CD4-positive, CD25-positive, alpha-beta regulatory T cell (primary cell): ENCODE measurements at regions not wholly inside any gene's neighbourhood (a gene's known extent, or its start where the extent isn't known, plus 50 kb on each side); places are given as distances from the start of the nearest gene placed in this dataset.

Experiments used
- ATAC-seq, 2 donors: fragments of 150-1000 bp; cut with Tn5 transposase; one replicate each; pipeline ENCODE4 v1.10.0; 2021; ENCODE audit warnings: low read depth in 2 of 2, moderate number of reproducible peaks in 2 of 2, moderate library complexity in 1 of 2
- DNase-seq, 3 donors: peaks; one replicate each; pipeline versions ENCODE4 v3.0.0 to v3.0.0-alpha.2; 2012 to 2022; ENCODE audit warnings: mixed read lengths in 1 of 3
- H3K27ac ChIP-seq: one replicate; pipeline ENCODE4 v1.7.0; 2013; ENCODE audit warnings: mild to moderate bottlenecking, low read length; ENCODE audit not compliant: insufficient read depth, poor library complexity, severe bottlenecking
- H3K27me3 ChIP-seq: one replicate; pipeline ENCODE4 v1.7.0; 2013; ENCODE audit warnings: low read length; ENCODE audit not compliant: control insufficient read depth, insufficient read depth
- H3K36me3 ChIP-seq: one replicate; pipeline ENCODE4 v1.7.0; 2013; ENCODE audit warnings: mild to moderate bottlenecking, low read length, moderate library complexity; ENCODE audit not compliant: control insufficient read depth, insufficient read depth
- H3K4me1 ChIP-seq: 2 replicates; pipeline ENCODE4 v1.7.0; 2013; ENCODE audit warnings: mild to moderate bottlenecking, low read length; ENCODE audit not compliant: insufficient read depth, control insufficient read depth, poor library complexity, severe bottlenecking
- H3K4me3 ChIP-seq: one replicate; pipeline ENCODE4 v1.7.0; 2013; ENCODE audit warnings: low read depth, mild to moderate bottlenecking, low read length, moderate library complexity
- H3K9me3 ChIP-seq, 2 experiments: 1 replicate in 1 of 2; 2 replicates in 1 of 2; pipeline ENCODE4 v1.7.0; 2013; ENCODE audit warnings: low read length in 2 of 2, mild to moderate bottlenecking in 1 of 2, moderate library complexity in 1 of 2; ENCODE audit not compliant: control insufficient read depth in 2 of 2
- H3K27ac Mint-ChIP-seq, 3 donors: one replicate each; pipeline ENCODE4 v1.8.0; 2020 to 2022; ENCODE audit warnings: mild to moderate bottlenecking in 3 of 3, mixed read lengths in 3 of 3, moderate library complexity in 2 of 3
- H3K27me3 Mint-ChIP-seq: one replicate; pipeline ENCODE4 v1.8.0; 2022; ENCODE audit warnings: mild to moderate bottlenecking, mixed read lengths
- H3K36me3 Mint-ChIP-seq: one replicate; pipeline ENCODE4 v1.8.0; 2020; ENCODE audit warnings: mixed read lengths
- H3K4me1 Mint-ChIP-seq, 4 donors: one replicate each; pipeline ENCODE4 v1.8.0; 2020 to 2022; ENCODE audit warnings: mixed read lengths in 4 of 4, mild to moderate bottlenecking in 1 of 4
- H3K4me3 Mint-ChIP-seq, 4 donors: one replicate each; pipeline ENCODE4 v1.8.0; 2020 to 2022; ENCODE audit warnings: mild to moderate bottlenecking in 4 of 4, mixed read lengths in 4 of 4, moderate library complexity in 3 of 4
- H3K9me3 Mint-ChIP-seq, 7 donors: one replicate each; pipeline ENCODE4 v1.8.0; 2020 to 2022; ENCODE audit warnings: mixed read lengths in 7 of 7, mild to moderate bottlenecking in 3 of 7, moderate library complexity in 2 of 7

GRCh38 chr1:239722035-239722434, 335.7 kb downstream of the CHRM3 start:
- peak overlapping the region; percentile 82 for H3K27ac ChIP-seq
- peak overlapping the region in 1 of 4 donors; percentile 68 for H3K4me3 Mint-ChIP-seq

GRCh38 chr1:239723776-239724367, 337.5 kb downstream of the CHRM3 start:
- no peaks in the 10 kb centered on the region for H3K27me3 Mint-ChIP-seq
- peak overlapping the region in 2 of 4 donors; percentile 7 to 38 for H3K4me3 Mint-ChIP-seq
- peaks cover 8% of the 10 kb centered on the region for H3K36me3 Mint-ChIP-seq
- peak overlapping the region; percentile 5 for H3K4me3 ChIP-seq
- peak overlapping the region in 2 of 3 donors; percentile 43 to 88 for H3K27ac Mint-ChIP-seq
- H3K4me1 ChIP-seq: peaks cover 19% of the 10 kb centered on the region
- H3K27me3 ChIP-seq: no peaks in the 10 kb centered on the region
- ATAC-seq (no peak), DNase-seq (no peak)
- no peak overlapping the region for H3K27ac ChIP-seq
- no peaks in the 10 kb centered on the region for H3K9me3 ChIP-seq
- H3K4me1 Mint-ChIP-seq: peaks cover 18 to 65% (median 30%) of the 10 kb centered on the region in 4 donors
- H3K36me3 ChIP-seq: no peaks in the 10 kb centered on the region
- H3K9me3 Mint-ChIP-seq: peaks cover 0 to 7% (median 0%) of the 10 kb centered on the region in 7 donors

More at GRCh38 chr1:239722035-239722434, 335.7 kb downstream of the CHRM3 start:
- H3K27me3 Mint-ChIP-seq: no peaks in the 10 kb centered on the region
- no peaks in the 10 kb centered on the region for H3K36me3 Mint-ChIP-seq
- peak overlapping the region; percentile 95 for H3K4me3 ChIP-seq
- no peaks in the 10 kb centered on the region for H3K36me3 ChIP-seq
- no peaks in the 10 kb centered on the region for H3K27me3 ChIP-seq
- ATAC-seq: no peak
- H3K4me1 ChIP-seq: peaks cover 38% of the 10 kb centered on the region
- no peaks in the 10 kb centered on the region for H3K9me3 ChIP-seq
- H3K4me1 Mint-ChIP-seq: peaks cover 18 to 55% (median 36%) of the 10 kb centered on the region in 4 donors
- peak overlapping the region in 2 of 3 donors; percentile 35 to 89 for H3K27ac Mint-ChIP-seq
- H3K9me3 Mint-ChIP-seq: no peaks in the 10 kb centered on the region
- DNase-seq: peak in 1 of 3 donors; percentile 18

GRCh38 chr1:239725371-239725770, 339.0 kb downstream of the CHRM3 start:
- Histone ChIP-seq H3K27ac (no peak overlapping the region), H3K4me1 (peaks cover 16% of the 10 kb centered on the region), H3K4me3 (no peak overlapping the region), H3K9me3 (no peaks in the 10 kb centered on the region), H3K27me3 (no peaks in the 10 kb centered on the region), H3K36me3 (no peaks in the 10 kb centered on the region)
- H3K27ac Mint-ChIP-seq: no peak overlapping the region
- DNase-seq: no peak
- peaks cover 0 to 7% (median 0%) of the 10 kb centered on the region in 7 donors for H3K9me3 Mint-ChIP-seq
- peaks cover 8% of the 10 kb centered on the region for H3K36me3 Mint-ChIP-seq
- ATAC-seq: no peak
- H3K4me3 Mint-ChIP-seq: no peak overlapping the region
- peaks cover 15 to 62% (median 28%) of the 10 kb centered on the region in 4 donors for H3K4me1 Mint-ChIP-seq
- no peaks in the 10 kb centered on the region for H3K27me3 Mint-ChIP-seq

GRCh38 chr1:239725933-239726332, 339.6 kb downstream of the CHRM3 start:
- Mint-ChIP-seq H3K9me3 (peaks cover 0 to 7% (median 0%) of the 10 kb centered on the region in 7 donors), H3K27me3 (no peaks in the 10 kb centered on the region), H3K4me1 (peaks cover 15 to 59% (median 26%) of the 10 kb centered on the region in 4 donors), H3K4me3 (no peak overlapping the region), H3K36me3 (peaks cover 8% of the 10 kb centered on the region), H3K27ac (no peak overlapping the region)
- DNase-seq (no peak), ATAC-seq (no peak)
- Histone ChIP-seq H3K4me3 (no peak overlapping the region), H3K27me3 (no peaks in the 10 kb centered on the region), H3K36me3 (no peaks in the 10 kb centered on the region), H3K27ac (no peak overlapping the region), H3K9me3 (no peaks in the 10 kb centered on the region), H3K4me1 (peaks cover 16% of the 10 kb centered on the region)

- Mint-ChIP-seq H3K27ac (no peak overlapping the region), H3K4me1 (peaks cover 6 to 27% (median 8%) of the 10 kb centered on the region in 4 donors), H3K27me3 (no peaks in the 10 kb centered on the region), H3K36me3 (peaks cover 8% of the 10 kb centered on the region), H3K4me3 (no peak overlapping the region), H3K9me3 (peaks cover 0 to 7% (median 0%) of the 10 kb centered on the region in 7 donors)
- H3K36me3 ChIP-seq: no peaks in the 10 kb centered on the region
- H3K27me3 ChIP-seq: no peaks in the 10 kb centered on the region
- ATAC-seq (no peak), DNase-seq (no peak)
- no peak overlapping the region for H3K27ac ChIP-seq
- H3K9me3 ChIP-seq: no peaks in the 10 kb centered on the region
- no peaks in the 10 kb centered on the region for H3K4me1 ChIP-seq
- no peak overlapping the region for H3K4me3 ChIP-seq
Measured at GRCh38 chr1:239730378-239730777, 344.0 kb downstream of the CHRM3 start.

- Histone ChIP-seq H3K4me3 (no peak overlapping the region), H3K4me1 (no peaks in the 10 kb centered on the region), H3K9me3 (no peaks in the 10 kb centered on the region), H3K27me3 (no peaks in the 10 kb centered on the region), H3K36me3 (no peaks in the 10 kb centered on the region), H3K27ac (no peak overlapping the region)
- no peak for DNase-seq
- Mint-ChIP-seq H3K36me3 (peaks cover 8% of the 10 kb centered on the region), H3K27ac (no peak overlapping the region), H3K4me1 (peaks cover 6 to 23% (median 7%) of the 10 kb centered on the region in 4 donors), H3K9me3 (peaks cover 0 to 7% (median 0%) of the 10 kb centered on the region in 7 donors), H3K4me3 (no peak overlapping the region), H3K27me3 (no peaks in the 10 kb centered on the region)
- no peak for ATAC-seq
Measured at GRCh38 chr1:239731082-239731748, 344.8 kb downstream of the CHRM3 start.

- H3K27me3 ChIP-seq: no peaks in the 10 kb centered on the region
- peaks cover 6 to 18% (median 8%) of the 10 kb centered on the region in 4 donors for H3K4me1 Mint-ChIP-seq
- H3K36me3 Mint-ChIP-seq: peaks cover 7% of the 10 kb centered on the region
- H3K27ac Mint-ChIP-seq: peak overlapping the region in 1 of 3 donors; percentile 86
- DNase-seq (no peak), ATAC-seq (no peak)
- no peak overlapping the region for H3K4me3 ChIP-seq
- no peaks in the 10 kb centered on the region for H3K9me3 ChIP-seq
- H3K27me3 Mint-ChIP-seq: no peaks in the 10 kb centered on the region
- H3K4me1 ChIP-seq: no peaks in the 10 kb centered on the region
- no peaks in the 10 kb centered on the region for H3K36me3 ChIP-seq
- no peak overlapping the region for H3K27ac ChIP-seq
- peaks cover 0 to 7% (median 0%) of the 10 kb centered on the region in 7 donors for H3K9me3 Mint-ChIP-seq
- H3K4me3 Mint-ChIP-seq: no peak overlapping the region
Measured at GRCh38 chr1:239732770-239733169, 346.4 kb downstream of the CHRM3 start.
